ENCODE measurements at regions not wholly inside any gene's neighbourhood (a gene's known extent, or its start where the extent isn't known, plus 50 kb on each side); places are given as distances from the start of the nearest gene placed in this dataset.

GRCh38 chr3:59658274-59658673, 608.4 kb upstream of the CFAP20DC start:
- TF ChIP-seq TAF1 (IDR thresholded peaks at IDR 0.05; ENCODE audit: borderline replicate concordance, insufficient read depth, low read length) (no peak), SIN3A (IDR thresholded peaks at IDR 0.05; ENCODE audit: borderline replicate concordance, insufficient read depth, low read length) (no peak)
